Thyroid gland (tissue), 4 donors: ENCODE measurements at regions not wholly inside any gene's neighbourhood (a gene's known extent, or its start where the extent isn't known, plus 50 kb on each side); places are given as distances from the start of the nearest gene placed in this dataset.

Source experiments
- DNase-seq, 2 donors: peaks; one replicate each; pipeline ENCODE4 v3.0.0-alpha.2; 2019
- H3K27ac ChIP-seq, 3 donors: fragments of 200-600 bp; sonication (generic); 1 replicate in 2 of 3; 2 replicates in 1 of 3; pipeline ENCODE4 v1.5.1; 2016 to 2019; ENCODE audit warnings: mild to moderate bottlenecking in 1 of 3, moderate library complexity in 1 of 3
- H3K27me3 ChIP-seq: fragments of 200-600 bp; sonication (generic); one replicate; pipeline ENCODE4 v1.5.1; 2019
- H3K36me3 ChIP-seq, 2 donors: fragments of 200-600 bp; sonication (generic); one replicate each; pipeline ENCODE4 v1.5.1; 2016 to 2019
- H3K4me1 ChIP-seq, 2 donors: fragments of 200-600 bp; sonication (generic); one replicate each; pipeline ENCODE4 v1.5.1; 2017 to 2019
- H3K4me3 ChIP-seq, 3 donors: fragments of 200-600 bp; sonication (generic); replicated peaks in 1 of 3; 1 replicate in 2 of 3; 2 replicates in 1 of 3; pipeline ENCODE4 v1.5.1; 2016; ENCODE audit warnings: mild to moderate bottlenecking in 1 of 3
- H3K9me3 ChIP-seq: fragments of 200-600 bp; sonication (generic); one replicate; pipeline ENCODE4 v1.5.1; 2017
- CTCF ChIP-seq, 6 experiments: fragments of 200-600 bp in 3 of 6; fragments of 450-650 bp in 3 of 6; sonication (generic) in 3 of 6; IDR thresholded peaks; one replicate each; pipeline ENCODE4 v1.5.1; 2016 to 2019; ENCODE audit warnings: antibody characterized with exemption in 6 of 6, mild to moderate bottlenecking in 2 of 6, inconsistent platforms in 1 of 6, moderate library complexity in 1 of 6
- POLR2A ChIP-seq, 2 donors: fragments of 450-650 bp; IDR thresholded peaks; one replicate each; pipeline ENCODE4 v1.6.1; 2017; ENCODE audit warnings: antibody characterized with exemption in 2 of 2, mild to moderate bottlenecking in 2 of 2, moderate library complexity in 1 of 2
- WGBS, 2 donors: methylation state at CpG; one replicate each; pipeline ENCODE4 v1.1.5; 2017; 5-methylcytosine and 5-hydroxymethylcytosine counted together
- intact Hi-C: fragments of 100-400 bp; cut with DNase I; formaldehyde crosslinking; loops from one replicate; pipeline ENCODE4 v1.15.1; 2023

GRCh38 chr3:153079386-153079785, 82.6 kb upstream of the RAP2B start:
- no peak overlapping the region for H3K27ac ChIP-seq
- no peaks in the 10 kb centered on the region for H3K36me3 ChIP-seq
- no peaks in the 10 kb centered on the region for H3K4me1 ChIP-seq
- no peaks in the 10 kb centered on the region for H3K27me3 ChIP-seq
- TF ChIP-seq POLR2A (IDR thresholded peaks at IDR 0.05), result no peak
- no peak overlapping the region for H3K4me3 ChIP-seq
- intact Hi-C loops, result no loop called here
- no peak for DNase-seq
- H3K9me3 ChIP-seq, result no peaks in the 10 kb centered on the region

GRCh38 chr3:153080778-153081240, 81.2 kb upstream of the RAP2B start:
- no peaks in the 10 kb centered on the region for H3K36me3 ChIP-seq
- H3K4me3 ChIP-seq, result no peak overlapping the region
- no peak for DNase-seq
- H3K9me3 ChIP-seq, result no peaks in the 10 kb centered on the region
- intact Hi-C loops, result no loop called here
- H3K27me3 ChIP-seq, result no peaks in the 10 kb centered on the region
- no peak for TF ChIP-seq CTCF (IDR thresholded peaks at IDR 0.05)
- TF ChIP-seq POLR2A (IDR thresholded peaks at IDR 0.05), result no peak
- 61 to 80% methylated on average over 3 of the region's 3 CpGs for WGBS, 2 donors
- no peaks in the 10 kb centered on the region for H3K4me1 ChIP-seq
- H3K27ac ChIP-seq, result no peak overlapping the region

- H3K4me1 ChIP-seq, result no peaks in the 10 kb centered on the region
- no peaks in the 10 kb centered on the region for H3K9me3 ChIP-seq
- no peak overlapping the region for H3K27ac ChIP-seq
- no peaks in the 10 kb centered on the region for H3K27me3 ChIP-seq
- no peaks in the 10 kb centered on the region for H3K36me3 ChIP-seq
- DNase-seq, result no peak
- H3K4me3 ChIP-seq, result no peak overlapping the region
- intact Hi-C loops, result no loop called here
- TF ChIP-seq CTCF (IDR thresholded peaks at IDR 0.05), result no peak
- TF ChIP-seq POLR2A (IDR thresholded peaks at IDR 0.05), result no peak
- 81 to 88% methylated on average over 3 of the region's 3 CpGs for WGBS, 2 donors
Observed at GRCh38 chr3:153084431-153084830, 77.6 kb upstream of the RAP2B start.

GRCh38 chr3:153087595-153088566, 74.1 kb upstream of the RAP2B start:
- Histone ChIP-seq H3K27me3 (no peaks in the 10 kb centered on the region), H3K36me3 (no peaks in the 10 kb centered on the region), H3K4me3 (no peak overlapping the region), H3K27ac (no peak overlapping the region), H3K9me3 (no peaks in the 10 kb centered on the region), H3K4me1 (no peaks in the 10 kb centered on the region)
- 82 to 84% methylated on average over 7 of the region's 7 CpGs for WGBS, 2 donors
- TF ChIP-seq POLR2A (IDR thresholded peaks at IDR 0.05) (no peak), CTCF (IDR thresholded peaks at IDR 0.05) (no peak)
- intact Hi-C loops, result no loop called here
- DNase-seq, result no peak

GRCh38 chr3:153089620-153090019, 72.4 kb upstream of the RAP2B start:
- H3K9me3 ChIP-seq, result no peaks in the 10 kb centered on the region
- no peaks in the 10 kb centered on the region for H3K27me3 ChIP-seq
- WGBS, 2 donors, result 89 to 93% methylated on average over 2 of the region's 2 CpGs
- intact Hi-C loops, result no loop called here
- H3K4me1 ChIP-seq, result no peaks in the 10 kb centered on the region
- no peaks in the 10 kb centered on the region for H3K36me3 ChIP-seq
- no peak overlapping the region for H3K27ac ChIP-seq
- TF ChIP-seq POLR2A (IDR thresholded peaks at IDR 0.05), result no peak
- no peak for DNase-seq
- no peak overlapping the region for H3K4me3 ChIP-seq

GRCh38 chr3:153090973-153091372, 71.1 kb upstream of the RAP2B start:
- no peaks in the 10 kb centered on the region for H3K9me3 ChIP-seq
- intact Hi-C loops, result no loop called here
- 80 to 86% methylated on average over 1 of the region's 1 CpG for WGBS, 2 donors
- no peak overlapping the region for H3K27ac ChIP-seq
- no peaks in the 10 kb centered on the region for H3K36me3 ChIP-seq
- H3K4me3 ChIP-seq, result no peak overlapping the region
- TF ChIP-seq CTCF (IDR thresholded peaks at IDR 0.05) (no peak), POLR2A (IDR thresholded peaks at IDR 0.05) (no peak)
- no peak for DNase-seq
- H3K4me1 ChIP-seq, result no peaks in the 10 kb centered on the region
- no peaks in the 10 kb centered on the region for H3K27me3 ChIP-seq
